Activated CD4-positive, alpha-beta T cell treated with anti-CD3 and anti-CD28 coated beads, Interleukin-2, amount 50 U/mL, for 48 hours (primary cell): ENCODE measurements at regions not wholly inside any gene's neighbourhood (a gene's known extent, or its start where the extent isn't known, plus 50 kb on each side); places are given as distances from the start of the nearest gene placed in this dataset.

ENCODE experiments used
- DNase-seq, 2 experiments: peaks; one replicate each; pipeline ENCODE4 v3.0.0-alpha.2; 2020

DNA sequence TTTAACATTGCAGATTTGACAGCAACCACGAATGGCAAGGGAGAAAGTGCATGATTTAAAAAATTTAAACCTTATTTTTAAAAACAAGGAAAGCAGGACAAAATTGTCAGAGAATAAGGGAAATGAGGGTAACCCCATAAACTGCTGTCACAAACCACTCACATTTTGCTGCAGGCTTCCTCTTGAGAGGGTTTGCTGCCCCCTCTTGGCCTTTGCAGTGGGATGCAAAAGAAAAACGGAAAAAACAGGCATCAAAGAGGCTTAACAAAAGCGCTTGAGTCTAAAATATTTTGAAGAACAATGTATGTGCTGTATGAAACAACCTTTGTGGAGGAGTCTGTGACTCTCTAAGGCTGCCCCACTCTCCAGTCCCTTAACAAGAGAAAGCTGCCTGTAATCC is 91.6 kb downstream of the TMX3 start:
- DNase-seq: peak; percentile 12 to 26

DNA sequence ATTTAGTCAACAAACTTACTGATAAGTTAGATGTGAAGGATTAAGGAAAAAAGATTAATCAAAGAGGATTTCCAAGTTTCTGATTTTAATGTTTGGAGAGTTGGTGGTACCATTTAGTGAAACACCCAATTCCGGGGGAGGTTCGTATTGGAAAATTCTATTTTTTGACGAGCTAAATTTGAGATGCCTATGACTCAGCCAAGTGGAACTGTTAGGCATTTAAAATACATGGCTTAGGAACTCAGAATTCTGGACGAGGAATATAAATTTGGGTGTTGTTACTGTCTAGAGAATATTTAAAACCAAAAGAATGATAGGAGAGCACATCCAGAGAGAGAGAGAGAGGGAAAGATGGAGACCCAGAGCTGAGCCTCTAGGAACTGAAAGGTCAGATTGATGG is 103.6 kb downstream of the TMX3 start:
- no peak for DNase-seq

- DNase-seq: no peak
Measured at GRCh38 chr18:68608851-68609490, 105.9 kb downstream of the TMX3 start.

DNA sequence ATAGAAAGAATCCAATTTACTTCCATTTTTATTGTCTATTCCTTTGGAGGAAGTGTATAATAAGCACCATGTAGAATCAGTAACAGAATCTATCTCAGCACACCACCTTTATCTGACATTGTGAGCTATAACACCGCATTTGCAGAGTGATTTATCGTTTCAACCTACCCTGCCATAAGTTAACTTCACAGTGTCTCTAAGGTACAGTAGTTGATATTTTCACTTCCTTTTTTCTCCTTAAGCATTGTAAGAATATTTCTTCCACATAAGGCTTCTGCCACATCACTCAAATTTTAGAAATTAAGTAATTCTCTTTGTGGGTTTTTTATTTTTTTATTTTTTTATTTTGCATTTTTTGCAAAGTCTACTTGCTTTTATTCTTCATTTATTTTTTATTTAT is 107.1 kb downstream of the TMX3 start:
- no peak for DNase-seq

GRCh38 chr18:68604256-68604655 is 110.7 kb downstream of the TMX3 start:
- no peak for DNase-seq

DNA sequence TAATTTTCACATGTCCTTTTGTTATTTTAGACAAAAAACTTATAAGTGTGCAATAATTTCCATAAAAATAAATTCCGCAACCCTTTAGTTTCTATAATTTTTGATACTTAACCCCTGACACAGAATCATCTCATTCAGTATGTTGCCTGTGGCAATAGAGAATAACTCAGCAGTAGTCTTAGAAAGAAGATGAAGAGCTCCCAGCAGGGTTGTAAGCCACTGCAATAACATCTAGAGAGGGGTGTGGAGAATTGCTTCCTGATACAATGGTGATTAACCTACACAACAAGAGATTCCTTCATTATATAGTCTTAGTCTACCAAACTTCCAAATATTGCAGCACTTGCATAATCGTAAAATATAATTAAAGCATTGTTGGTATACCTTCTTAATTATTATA is 118.9 kb downstream of the TMX3 start:
- no peak for DNase-seq

GRCh38 chr18:68588169-68588568 is 126.7 kb downstream of the TMX3 start:
- DNase-seq: no peak

DNA sequence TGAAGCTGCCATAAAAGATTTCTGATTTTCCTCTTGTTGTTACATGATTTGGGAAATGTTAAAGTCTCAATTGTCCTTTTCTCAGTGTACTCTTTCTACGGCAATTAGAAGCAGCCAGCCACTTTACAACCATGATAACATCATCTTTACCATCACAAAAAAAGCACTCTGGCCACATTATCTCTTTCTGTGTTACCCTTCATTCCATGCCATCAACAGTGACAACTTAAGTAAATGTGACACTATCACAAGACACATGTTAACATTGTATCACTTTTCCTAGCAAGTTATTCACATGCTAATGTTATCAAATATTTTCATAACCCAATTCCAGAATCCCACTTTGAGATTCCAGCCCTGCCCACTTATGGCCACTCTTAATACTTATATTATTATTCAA is 131.2 kb downstream of the TMX3 start:
- DNase-seq: no peak

GRCh38 chr18:68574311-68574710 is 140.6 kb downstream of the TMX3 start:
- DNase-seq: no peak

DNA sequence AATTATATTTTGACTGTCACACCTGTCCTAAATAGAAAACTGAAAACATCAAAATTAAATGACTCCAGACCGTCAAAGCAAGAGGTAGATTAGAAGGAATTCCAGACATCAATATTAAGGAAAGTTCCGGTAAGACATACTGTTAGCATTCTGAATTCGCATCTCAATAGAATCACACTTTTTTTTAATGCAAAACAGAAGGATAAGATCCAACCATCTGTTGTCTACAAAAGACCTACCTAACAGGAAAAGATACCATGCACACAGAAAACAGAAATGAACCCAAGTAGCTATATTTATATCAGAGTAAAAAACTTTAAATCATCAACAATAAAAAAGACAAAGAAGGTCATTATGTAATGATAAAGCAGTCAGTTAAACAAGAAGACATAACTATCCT is 145.0 kb downstream of the TMX3 start:
- no peak for DNase-seq

GRCh38 chr18:68568364-68569155 is 146.3 kb downstream of the TMX3 start:
- DNase-seq: no peak

DNA sequence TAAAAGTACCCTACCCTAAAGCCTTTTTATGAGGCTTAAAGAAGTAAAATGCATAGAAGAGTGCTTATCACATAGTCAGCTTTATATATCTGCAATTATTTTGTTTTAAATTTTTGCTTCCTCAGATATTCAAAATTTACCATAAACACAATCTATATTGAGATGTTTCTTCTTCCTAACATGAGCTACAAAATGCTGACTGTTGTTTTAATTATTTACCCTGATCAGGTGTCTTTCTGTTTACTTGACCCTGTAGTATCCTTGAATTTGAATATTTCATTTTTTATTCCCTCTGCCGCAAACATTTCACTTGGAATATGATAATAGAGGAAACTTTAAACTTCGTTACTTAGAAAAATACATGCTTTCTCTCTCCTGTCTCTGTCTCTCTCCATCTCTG is 147.9 kb downstream of the TMX3 start:
- DNase-seq: no peak

- DNase-seq: no peak
Measured at GRCh38 chr18:68564961-68565360, 149.9 kb downstream of the TMX3 start.

GRCh38 chr18:68564351-68564750 is 150.6 kb downstream of the TMX3 start:
- no peak for DNase-seq

GRCh38 chr18:68560128-68560527 is 154.8 kb downstream of the TMX3 start:
- no peak for DNase-seq

DNA sequence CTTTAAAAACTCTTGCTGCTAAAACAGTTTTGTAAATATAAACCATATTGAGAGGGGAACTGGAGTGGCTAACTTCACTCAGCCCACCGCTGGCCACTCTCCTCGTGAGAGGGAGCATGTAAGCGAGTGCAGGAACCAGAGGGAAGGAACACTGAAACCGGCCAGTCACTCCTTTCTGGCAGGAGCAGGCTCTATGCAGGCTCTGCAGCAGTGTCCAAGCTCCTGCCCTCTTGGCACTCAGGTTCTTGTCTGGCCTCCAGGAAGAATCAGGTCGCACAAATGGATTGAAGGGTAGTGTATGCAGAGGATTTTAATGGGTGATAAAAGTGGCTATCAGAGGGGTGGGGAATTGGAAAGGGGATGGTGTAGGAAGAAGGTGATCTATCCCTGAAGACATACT is 157.7 kb downstream of the TMX3 start:
- no peak for DNase-seq

DNA sequence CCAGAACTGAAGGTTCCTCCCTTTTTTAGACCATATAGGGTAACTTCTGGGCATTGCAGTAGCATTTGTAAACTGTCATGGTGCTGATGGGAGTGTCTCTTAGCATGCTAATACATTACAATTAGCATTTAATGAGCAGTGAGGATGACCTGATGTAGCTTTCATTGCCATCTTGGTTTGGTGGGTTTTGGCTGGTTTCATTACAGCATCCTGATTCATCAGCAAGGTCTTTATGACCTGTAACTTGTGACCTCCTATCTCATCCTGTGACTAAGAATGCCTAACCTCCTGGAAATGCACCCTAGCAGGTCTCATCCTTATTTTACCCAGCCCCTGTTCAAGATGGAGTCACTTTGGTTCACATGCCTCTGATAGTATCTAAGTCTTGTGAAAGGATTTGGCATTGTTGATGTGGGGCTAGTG is 159.0 kb downstream of the TMX3 start:
- no peak for DNase-seq

GRCh38 chr18:68548904-68549870 is 165.7 kb downstream of the TMX3 start:
- no peak for DNase-seq

DNA sequence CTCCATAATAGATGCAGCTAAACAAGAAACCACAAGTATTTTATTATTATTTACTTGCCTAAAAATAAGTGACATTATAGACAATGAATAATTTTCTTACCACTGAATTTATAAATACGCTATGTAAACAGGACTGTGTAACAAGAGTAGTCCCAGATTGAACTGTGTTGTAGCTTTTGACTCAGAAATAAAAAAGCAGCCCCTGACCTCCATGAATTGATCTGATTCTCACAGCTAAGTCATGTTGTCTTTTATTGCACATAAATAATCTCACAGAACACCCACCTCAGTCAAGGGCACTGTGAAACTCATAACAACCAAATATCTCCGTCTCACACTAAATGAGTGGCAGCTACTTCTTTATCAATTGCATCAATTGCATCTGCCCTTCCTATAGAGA is 171.6 kb downstream of the TMX3 start:
- DNase-seq: no peak

- no peak for DNase-seq
Measured at GRCh38 chr18:68542846-68543245, 172.1 kb downstream of the TMX3 start.

GRCh38 chr18:68533641-68534040 is 181.3 kb downstream of the TMX3 start:
- no peak for DNase-seq

DNA sequence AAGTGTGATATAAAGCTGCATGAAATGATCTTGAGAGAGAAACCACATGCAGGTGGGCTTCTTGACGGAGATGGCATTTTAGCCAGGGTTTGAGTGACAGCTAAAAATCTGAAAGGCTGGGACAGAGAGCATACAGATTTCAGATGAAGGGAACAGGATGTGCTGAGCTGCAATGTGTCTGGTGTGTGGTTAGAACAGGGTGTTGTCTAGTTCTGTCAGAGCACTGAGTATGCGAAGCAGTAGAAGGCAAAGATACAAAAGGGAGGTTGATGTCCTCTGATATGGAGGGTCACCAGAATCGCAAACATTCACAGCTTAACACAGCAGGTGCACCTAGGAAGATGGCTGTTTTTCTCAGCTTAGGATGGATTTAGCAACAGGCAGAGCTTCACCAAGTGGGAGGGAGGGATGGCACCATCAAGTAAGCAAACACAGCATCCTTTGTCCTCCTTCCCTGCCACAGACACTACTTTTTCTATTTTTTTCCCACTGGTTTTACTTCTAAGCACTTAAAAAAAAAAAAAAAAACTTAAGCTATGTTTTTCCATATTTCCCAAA is 182.5 kb downstream of the TMX3 start:
- DNase-seq: no peak

- no peak for DNase-seq
Measured at GRCh38 chr18:68525091-68525490, 189.8 kb downstream of the TMX3 start.
